Fibroblast of the aortic adventitia (primary cell): ENCODE measurements at regions not wholly inside any gene's neighbourhood (a gene's known extent, or its start where the extent isn't known, plus 50 kb on each side); places are given as distances from the start of the nearest gene placed in this dataset.

Source experiments
- DNase-seq: peaks from one replicate; pipeline ENCODE4 v3.0.0-alpha.2; 2010; ENCODE audit warnings: low read depth
- H3K4me3 ChIP-seq: 2 replicates; pipeline ENCODE4 v1.5.1; 2011; ENCODE audit warnings: low read depth, mild to moderate bottlenecking, control low read depth, low read length, moderate library complexity
- TF ChIP-seq, protein P1 (sequence below): IDR thresholded peaks from 2 replicates; pipeline ENCODE4 v1.5.1; 2011; ENCODE audit warnings: mild to moderate bottlenecking, low read length, control low read depth, inconsistent platforms; ENCODE audit not compliant: insufficient read depth

DNA sequence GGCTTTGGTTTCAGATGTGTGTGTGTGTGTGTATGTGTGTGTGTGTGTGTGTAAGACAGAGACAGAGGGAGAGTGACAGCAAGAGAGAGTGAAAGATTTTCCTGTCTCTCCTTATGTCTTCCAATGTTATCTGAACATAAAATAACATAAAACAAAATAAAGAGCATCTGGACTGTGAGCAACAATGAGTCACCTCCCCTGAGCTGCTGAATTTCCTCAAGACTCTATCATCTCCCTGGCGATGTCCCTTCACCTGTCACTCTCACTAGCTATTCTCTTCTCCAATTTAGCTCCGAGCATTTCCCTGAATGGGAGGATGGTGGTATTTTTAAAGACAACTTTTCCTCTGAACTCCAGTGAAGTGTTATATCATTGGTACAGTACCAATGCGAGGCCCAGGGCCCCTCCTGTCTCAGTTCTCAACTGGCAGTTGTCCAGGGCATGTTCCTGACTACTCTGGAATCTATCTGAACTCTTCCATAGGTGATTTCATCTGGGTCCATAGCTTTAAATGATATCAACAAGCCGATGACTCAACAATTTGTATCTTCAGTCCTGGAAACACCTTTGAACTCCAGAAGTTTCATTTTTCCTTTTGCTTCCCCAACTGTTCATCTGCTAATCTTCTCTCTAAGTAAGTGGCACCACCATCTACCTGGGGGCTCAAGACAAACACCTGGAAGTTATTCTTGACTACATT lies 195.0 kb upstream of the CLNK start:
- TF ChIP-seq, protein P1, sequence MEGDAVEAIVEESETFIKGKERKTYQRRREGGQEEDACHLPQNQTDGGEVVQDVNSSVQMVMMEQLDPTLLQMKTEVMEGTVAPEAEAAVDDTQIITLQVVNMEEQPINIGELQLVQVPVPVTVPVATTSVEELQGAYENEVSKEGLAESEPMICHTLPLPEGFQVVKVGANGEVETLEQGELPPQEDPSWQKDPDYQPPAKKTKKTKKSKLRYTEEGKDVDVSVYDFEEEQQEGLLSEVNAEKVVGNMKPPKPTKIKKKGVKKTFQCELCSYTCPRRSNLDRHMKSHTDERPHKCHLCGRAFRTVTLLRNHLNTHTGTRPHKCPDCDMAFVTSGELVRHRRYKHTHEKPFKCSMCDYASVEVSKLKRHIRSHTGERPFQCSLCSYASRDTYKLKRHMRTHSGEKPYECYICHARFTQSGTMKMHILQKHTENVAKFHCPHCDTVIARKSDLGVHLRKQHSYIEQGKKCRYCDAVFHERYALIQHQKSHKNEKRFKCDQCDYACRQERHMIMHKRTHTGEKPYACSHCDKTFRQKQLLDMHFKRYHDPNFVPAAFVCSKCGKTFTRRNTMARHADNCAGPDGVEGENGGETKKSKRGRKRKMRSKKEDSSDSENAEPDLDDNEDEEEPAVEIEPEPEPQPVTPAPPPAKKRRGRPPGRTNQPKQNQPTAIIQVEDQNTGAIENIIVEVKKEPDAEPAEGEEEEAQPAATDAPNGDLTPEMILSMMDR, result no peak

DNA sequence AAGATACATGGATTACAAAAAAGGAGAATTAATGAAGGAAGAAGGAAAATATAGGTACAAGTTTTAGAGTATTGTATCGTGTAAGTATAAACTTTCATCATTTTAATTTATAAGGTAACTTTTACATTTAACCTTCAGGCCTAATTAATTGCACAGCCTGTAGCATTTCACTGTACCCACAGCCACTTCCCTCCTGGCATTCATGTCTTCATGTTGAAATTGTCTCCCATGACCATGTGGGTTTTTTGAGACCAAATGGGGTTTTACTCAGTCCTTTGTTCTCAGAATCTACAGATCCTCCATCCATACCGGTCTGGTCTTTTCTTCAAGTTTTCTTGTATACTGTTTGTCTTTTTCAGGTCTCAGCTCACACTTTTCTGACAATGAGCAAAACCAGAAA lies 194.3 kb upstream of the CLNK start:
- TF ChIP-seq, protein P1, result no peak
- no peak for DNase-seq
- no peak overlapping the region for H3K4me3 ChIP-seq

More for the DNA sequence above, 195.0 kb upstream of the CLNK start:
- no peak overlapping the region for H3K4me3 ChIP-seq
- DNase-seq, result peak; percentile 30

DNA sequence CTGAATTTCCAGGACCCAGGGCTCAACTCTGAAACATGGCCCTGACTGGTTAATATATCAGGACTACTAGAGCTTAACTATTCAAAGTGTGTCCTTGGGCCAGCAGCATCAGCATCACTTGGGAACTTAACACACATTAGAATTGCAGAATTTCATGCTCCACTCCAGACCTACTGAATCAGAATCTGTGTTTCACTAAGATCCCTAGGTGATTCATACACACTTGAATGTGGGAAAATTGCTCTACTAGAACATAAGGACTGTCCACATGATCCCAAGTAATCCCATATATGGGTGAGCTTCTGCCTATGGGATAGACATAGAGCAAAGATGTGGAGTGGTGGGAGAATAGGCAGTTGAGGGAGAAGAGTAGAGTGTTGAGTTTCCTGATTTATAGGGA lies 192.5 kb upstream of the CLNK start:
- no peak overlapping the region for H3K4me3 ChIP-seq
- no peak for DNase-seq
- TF ChIP-seq, protein P1, result no peak

DNA sequence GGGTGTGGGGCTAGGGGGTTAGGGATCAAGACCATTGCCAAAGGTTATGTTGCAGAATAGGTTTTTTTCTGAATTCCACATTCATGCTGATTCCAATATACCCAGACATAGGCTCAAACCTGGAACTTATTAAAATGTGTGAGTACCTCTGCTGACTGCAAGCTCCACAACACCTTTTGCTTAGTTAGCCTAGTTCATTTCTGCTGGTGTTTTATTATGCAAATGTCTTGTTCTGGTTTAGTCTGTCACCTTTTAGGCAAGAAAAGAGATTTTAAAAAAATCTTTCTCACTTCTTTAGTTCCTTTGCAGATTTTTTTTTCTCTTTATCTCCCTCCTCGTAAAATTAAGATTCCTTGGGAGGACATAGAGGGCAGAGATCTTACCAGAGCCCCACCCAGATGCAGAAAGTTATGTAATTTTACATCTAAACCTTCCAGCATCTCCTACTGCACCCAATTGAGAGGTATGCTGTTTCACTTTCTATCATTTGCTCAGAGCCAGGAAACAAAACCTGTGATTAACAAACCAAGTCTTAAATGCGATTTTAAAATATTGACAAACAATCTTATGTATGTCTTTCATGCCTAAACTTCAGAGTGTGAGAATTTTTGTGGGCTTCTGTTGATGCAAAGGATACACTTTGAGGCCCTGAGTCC lies 190.7 kb upstream of the CLNK start:
- TF ChIP-seq, protein P1, result no peak

DNA sequence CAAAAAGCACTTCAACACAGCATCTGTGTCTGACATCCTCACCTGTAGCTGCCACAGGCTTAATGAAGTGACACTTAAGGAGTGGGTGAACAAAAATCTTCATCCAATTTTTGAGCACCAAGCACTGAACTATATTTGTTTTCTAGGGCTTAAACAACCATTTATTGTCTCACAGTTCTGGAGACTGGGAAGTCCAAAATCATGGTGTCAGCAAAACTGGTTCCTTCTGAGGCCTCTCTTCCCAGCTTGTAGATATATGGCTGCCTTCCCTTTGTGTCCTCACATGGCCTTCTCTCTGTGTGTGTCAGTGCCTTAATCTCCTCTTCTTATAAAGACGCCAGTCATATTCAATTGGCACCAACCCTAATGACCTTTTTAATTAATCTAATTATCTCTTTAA lies 189.2 kb upstream of the CLNK start:
- TF ChIP-seq, protein P1, result no peak
- no peak overlapping the region for H3K4me3 ChIP-seq

More for the DNA sequence above, 190.7 kb upstream of the CLNK start:
- H3K4me3 ChIP-seq, result no peak overlapping the region
- no peak for DNase-seq

DNA sequence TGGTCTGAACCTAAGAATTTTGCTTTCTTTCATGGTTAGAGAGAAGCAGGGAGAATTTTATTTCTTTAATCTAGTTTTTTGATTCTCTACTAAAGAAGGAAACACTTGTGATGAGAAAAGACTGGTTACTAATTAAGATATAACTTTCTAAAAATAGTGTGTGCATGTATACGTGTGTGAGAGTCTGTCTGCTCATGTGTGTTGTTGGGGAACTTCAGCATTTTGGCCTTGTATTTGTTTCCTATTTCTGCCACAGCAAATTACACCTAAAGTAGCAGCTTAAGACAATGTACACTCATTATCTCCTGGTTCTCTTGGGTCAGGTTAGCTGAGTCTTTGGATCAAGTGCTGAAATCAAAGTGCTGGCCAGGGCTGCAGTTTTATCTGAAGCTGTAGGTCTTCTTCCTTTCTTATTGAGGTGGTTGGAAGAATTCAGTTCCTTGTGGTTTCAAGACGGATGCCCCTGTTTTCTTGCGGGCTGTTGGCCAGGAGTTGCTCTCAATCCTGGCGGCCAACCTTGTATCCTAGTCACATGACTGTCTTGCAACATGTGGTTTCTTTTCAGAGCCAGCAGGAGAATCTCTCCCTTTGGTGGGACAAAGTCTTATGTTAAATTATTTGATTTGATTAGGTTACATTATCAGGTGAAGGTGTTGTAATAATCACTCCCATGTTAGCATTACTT lies 188.4 kb upstream of the CLNK start:
- TF ChIP-seq, protein P1, result no peak
- no peak overlapping the region for H3K4me3 ChIP-seq
- peak; percentile 30 for DNase-seq

More for the DNA sequence above, 189.2 kb upstream of the CLNK start:
- no peak for DNase-seq
